Activated naive CD8-positive, alpha-beta T cell treated with anti-CD3 and anti-CD28 coated beads, Interleukin-2, amount 50 U/mL, for 16 hours (primary cell): ENCODE measurements at regions not wholly inside any gene's neighbourhood (a gene's known extent, or its start where the extent isn't known, plus 50 kb on each side); places are given as distances from the start of the nearest gene placed in this dataset.

Experiments used
- DNase-seq: peaks from one replicate; pipeline ENCODE4 v3.0.0-alpha.2; 2020; ENCODE audit warnings: low read depth, low spot score

DNA sequence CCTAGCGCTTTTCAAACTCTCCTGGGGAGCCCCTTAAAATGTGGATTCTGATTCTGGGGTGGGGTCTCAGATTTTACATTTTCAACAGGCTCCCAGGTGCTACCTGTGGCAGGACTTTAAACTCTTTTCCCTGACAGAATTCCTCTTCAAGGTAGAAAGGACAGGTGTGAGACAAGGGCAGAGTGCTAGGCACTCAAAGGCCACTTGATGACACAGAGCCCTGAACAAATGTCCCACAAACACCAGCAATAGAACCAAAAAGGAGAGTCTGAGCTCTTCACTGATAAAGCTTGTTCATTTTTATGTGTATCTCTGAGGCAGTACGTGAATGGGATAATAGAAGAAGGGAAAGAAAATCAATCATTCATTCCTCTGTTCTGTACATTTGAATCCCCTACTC lies 77.7 kb upstream of the PELI1 start:
- no peak for DNase-seq

DNA sequence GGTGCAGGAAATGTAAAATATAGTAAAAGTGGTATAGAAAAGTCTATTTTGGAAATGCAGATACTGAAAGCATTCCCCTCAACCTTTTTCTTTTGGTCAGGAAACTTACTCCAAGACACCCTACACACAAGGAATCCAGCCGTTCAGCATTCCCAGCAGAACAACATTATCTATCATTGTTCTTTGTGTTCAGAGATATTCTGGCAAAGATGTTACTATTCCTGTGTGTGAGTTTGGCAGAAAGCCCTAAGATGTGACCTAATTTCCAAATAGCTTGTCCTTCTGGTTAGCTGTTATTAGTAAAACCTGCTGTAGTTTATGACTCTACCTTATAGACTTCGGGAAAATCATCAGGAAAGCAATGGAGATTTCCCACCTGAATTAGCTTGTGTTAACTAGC lies 78.1 kb upstream of the PELI1 start:
- no peak for DNase-seq

DNA sequence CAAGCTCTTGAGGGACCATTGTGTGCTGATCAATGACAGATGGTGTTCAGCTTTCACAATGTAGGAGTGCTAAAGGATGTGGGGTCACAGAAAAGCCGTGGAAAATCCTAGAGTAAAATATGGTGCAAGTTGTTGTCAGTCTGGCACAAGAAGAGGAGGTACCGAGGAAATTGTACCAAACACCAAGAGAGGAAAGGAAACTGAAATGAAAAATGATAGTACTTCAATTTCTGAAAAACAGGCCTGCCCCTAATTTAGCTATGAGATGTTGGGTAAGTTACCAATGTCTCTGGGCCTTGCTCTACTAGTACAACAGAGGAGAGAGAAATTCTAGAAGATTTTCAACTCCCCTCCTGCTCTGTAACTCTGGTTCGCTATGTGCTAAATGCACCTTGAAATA lies 78.8 kb upstream of the PELI1 start:
- no peak for DNase-seq

DNA sequence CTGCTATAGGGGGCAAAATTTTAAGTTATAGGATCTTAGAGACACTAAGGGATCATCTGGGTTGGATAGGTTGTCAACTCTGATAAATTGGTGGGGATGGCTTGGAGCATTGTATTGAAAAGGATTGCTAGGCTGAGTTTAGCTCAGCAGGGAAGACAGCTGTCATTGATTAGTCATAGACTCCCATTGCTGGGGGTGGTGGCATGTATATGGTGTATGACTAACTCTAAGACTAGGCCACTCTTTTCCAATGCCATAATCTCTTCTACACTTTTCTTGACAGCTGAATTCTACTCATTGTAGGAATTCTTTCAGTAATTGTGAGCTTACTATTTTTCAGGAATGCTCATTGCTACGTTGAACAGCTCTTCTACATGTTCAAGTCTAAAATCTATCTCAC lies 81.3 kb upstream of the PELI1 start:
- no peak for DNase-seq

DNA sequence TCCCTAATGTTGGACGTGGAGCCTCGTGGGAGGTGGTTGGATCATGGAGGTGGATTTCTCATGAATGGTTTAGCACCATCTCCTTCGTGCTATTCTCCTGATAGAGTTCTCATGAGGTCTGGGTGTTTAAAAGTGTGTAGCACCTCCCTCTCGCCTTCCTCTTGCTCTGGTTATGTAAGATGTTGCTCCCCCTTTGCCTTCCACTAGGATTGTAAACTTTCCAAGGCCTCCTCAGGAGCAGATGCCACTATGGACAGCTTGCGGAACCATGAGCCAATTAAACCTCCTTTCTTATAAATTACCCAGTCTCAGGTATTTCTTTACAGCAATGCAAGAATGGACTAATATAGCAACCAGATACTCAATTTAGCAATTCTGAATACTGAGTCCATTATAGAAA lies 82.4 kb upstream of the PELI1 start:
- no peak for DNase-seq

DNA sequence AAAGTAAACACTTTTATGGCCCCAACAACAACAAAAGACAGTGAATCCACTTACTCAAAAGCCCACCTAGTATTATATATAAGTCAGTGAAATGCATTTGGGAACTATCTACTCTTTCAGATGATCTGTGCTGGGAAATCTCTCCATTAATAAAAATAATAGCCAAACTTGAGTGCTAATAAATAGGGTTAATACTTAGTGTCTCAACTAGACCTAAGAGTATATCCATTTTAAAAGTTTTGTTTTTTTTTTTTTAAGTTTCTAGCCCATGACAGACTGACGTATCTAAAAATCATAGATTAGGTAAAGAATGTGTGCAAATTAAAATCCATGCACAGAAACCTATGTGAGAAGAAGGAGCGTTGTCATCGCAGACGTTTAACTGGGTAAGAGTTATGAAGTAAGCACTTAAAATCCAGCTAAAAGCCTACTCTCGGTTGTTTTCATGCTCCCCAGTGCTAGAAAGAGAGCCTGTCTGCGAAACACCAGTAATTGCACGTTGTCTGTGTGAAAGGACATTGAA lies 83.4 kb upstream of the PELI1 start:
- DNase-seq: no peak

DNA sequence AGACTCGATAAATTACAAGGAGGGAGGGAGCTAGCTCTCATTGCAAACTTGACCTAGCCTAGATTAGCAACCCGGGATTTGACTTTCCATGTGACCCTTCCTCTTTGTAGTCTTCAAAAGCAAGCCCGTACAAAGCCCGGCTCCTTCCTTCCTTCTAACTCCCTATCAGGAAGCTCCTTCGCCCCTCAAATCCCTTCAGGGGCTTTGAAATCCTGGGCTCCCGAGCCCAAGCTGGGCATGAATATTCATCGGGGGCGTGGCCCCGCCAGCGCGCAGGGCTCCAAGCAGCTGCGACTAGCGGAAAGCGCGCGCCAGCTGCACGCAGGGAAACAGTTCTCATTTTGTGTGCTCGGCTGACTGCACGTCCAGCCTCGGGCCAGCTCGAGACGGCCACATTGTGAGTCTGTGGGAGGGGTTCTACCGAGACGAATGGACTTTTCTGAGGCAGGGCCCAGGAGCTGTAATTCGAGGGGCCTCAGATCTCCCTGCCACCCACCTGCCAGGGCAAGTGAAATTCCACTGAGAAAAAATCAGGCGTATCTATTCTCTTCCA lies 84.0 kb upstream of the PELI1 start:
- peak; percentile 14 for DNase-seq

DNA sequence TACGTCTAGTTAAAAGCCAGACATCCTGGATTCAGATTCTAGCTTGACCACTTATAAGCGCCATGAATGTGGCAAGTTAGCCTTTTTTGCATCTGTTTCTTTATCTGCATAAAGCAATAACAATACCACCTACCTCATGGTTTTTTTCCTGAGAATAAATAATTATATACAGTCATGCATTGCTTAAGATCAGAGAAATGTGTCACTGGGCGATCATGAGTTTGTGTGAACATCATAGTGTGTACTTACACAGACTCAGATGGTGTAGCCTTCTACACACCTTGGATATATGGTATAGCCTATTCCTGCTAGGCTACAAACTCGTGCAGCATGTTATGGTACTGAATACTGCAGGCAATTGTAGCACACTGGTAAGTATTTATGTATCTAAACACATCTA lies 84.7 kb upstream of the PELI1 start:
- no peak for DNase-seq

DNA sequence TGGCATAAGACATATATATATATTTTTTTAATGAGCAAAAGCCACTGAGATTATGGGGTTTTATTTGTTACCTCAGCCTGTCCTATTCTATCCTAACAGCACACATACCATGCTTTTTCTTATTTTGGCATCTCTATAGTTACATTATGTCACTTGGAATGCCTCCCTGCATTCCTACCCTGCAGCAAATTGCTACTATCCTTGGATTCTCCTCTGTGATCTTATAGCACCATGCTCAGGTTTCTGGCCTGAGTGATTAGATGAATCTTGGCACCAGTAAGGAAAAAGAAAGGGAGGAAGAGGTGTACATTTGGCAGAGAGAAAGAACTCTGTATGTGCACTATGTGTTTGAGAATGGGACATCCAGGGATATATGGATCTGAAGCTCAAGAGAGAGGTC lies 86.3 kb upstream of the PELI1 start:
- no peak for DNase-seq

DNA sequence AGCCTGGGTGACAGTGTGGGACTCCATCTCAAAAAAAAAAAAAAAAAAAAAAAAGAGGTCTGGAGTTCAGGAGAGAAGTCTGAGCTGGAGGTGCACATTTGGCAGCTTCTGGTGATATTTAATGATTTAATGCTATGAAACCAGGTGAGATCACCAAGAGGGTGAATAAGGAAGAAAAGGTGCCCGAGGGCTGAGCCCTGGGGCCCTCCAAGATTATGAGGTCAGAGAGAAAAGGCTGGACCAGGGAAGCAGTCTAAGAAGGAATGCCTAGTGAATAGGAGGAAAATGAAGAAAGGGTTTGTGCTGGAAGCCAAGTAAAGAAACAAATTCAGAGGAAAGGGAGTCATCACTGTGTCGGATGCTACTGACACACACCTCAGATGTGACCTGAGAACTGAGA lies 88.0 kb upstream of the PELI1 start:
- DNase-seq: no peak

DNA sequence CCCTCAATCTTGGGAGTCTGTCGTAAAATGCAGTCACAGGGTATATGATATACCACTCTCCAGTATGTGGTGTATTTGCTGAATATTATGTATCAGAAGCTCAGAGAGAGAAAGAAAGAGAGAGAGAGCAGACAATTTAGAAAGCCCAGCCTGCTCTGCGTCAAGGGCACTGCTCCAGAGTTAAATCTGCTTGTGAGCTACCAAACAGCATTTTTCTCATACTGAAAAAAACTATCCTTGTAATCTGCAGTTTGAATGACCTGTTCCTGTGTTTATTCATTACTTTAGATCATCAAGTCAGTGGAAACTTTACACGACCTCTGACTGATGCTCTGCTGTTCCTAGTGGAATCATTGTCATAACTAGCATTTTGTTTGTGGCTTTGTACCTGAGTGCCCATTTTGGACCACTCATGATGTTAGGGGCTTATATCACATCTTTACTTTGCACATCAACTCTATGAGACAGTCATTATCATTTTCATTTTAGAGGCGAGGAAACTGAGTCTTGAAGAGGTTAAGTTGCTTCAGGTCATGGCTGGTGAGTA lies 89.2 kb upstream of the PELI1 start:
- DNase-seq: no peak

DNA sequence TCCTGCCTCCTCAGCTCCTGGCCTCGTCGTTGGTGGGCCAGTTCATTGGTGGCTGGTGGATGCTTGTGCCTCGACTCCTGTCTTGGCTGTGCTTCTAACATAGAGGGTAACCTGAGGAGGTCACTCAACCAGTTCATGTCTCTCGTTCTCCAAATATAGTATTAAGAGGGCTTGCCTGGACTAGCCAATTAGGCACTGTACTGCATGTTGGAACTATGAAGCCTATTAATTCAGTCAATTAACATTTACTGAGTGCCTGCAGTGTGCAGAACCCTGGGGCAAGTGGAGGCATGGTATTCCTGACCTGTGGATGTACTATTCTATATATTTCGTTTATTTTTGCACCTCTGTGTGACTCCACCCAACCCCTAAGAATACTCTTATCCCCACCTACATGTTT lies 89.9 kb upstream of the PELI1 start:
- DNase-seq: no peak

DNA sequence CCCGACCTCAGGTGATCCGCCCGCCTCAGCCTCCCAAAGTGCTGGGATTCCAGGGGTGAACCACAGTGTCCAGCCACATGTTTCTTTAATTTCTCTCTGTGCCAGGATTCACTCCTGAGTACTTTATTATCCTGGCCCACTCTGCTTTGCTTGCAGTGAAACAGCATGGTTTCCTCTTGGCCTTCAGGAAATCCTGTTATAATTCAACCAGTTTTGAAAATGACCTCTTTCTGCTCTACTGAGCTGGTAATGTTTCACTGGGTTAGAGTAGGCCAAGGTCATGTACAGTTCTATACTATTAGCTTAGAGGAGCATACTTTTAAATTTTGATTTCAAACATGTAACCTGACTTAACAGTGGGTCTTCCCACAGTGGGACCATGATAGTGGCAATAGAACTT lies 90.6 kb upstream of the PELI1 start:
- no peak for DNase-seq

DNA sequence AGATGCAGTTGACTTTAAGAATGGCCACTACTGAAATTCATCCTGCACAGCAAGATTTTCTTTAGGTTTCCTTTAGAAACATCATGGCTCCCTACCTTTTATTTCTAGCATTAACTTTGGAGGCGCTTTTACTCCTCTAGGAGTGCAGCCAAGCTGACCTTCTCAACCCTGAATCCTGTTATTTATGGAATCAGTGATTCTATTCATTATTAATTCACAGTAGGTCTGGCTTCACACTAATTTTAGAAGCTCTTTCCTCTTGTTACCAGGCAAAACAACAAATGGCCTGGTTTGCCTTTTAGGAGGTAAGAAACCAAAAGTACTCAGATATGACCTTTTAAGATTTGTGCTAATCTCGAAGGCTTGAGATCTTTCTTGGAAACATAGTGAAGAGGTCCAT lies 93.0 kb upstream of the PELI1 start:
- no peak for DNase-seq

DNA sequence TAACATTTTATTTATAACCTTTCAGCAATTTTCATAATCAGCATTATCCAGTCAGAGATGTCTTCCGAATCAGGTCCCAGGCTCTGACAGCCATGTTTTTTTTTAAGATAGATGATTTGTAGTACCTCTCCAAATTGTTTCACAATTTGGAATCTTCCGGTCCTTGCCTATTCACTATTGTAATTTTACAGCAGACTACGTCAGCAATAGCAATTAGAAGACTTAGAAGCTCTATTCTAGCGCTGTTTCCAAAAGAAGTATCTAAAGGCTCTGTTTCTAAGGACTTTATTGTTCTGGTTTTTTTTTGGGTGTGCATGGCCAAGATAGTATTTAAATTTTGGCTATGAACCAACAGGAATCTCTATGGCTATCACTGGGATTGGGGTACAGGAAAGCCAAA lies 94.6 kb upstream of the PELI1 start:
- DNase-seq: no peak

DNA sequence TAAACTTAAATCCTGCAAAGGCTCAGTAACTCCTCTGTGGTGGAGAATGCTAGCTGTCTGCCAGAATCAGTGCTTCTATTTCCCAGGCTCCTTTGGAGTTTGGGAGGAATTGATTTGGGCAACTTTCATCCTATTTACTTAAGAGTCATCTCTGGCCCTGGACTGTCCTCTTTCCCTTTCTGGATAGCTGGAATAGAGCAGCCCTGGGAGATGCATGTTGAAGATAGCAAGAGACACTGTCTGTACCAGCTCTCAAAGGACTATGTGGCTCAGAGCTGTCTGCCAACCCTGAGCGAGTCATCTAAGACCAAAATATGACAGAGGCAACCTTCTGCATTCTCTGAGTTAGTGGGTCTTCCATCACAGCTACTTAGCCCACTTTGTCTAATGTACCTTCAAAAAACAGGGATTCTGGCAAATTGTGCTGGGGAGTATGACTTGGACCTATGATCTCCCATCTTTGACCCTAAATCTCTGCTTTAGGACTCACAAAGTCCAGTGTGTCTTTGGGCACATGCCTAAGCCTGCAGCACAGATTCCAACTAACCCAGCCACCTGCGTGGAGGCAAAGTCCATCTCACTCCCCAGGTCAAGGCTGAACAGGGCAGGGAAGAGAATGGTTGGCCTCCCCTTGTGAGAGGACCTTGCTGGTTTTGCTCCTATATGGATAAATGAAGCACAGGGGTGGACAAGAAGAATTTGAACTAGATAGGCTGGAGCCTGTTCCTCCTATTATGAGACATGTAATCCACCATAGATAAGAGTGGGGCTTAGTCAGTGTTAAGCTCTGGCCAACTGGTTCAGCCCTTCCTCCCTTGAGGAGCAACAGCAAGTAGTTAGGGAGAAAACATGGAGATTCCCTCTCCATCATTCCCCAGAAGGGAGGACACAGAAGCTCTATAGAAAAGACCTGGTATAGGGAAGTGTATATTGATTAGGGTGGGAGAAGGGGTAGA lies 99.1 kb upstream of the PELI1 start:
- DNase-seq: no peak

DNA sequence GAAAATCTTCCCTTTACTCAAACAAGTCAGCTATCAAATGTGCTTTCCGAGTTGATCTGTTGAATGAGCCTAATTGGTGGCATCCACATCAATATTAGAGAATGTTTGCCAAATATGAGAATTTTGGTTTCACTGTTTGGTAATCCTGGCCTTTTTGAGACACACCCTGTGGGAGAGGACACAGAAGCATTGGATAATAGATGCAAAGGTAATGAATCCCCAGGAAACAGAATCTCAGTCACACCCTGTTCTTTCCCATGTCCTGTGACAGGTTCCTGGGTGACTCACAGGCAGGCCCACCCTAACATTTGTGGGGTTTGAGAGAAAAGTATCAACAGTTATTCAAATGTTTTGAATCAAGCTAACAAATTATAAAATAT lies 99.8 kb upstream of the PELI1 start:
- DNase-seq: no peak

DNA sequence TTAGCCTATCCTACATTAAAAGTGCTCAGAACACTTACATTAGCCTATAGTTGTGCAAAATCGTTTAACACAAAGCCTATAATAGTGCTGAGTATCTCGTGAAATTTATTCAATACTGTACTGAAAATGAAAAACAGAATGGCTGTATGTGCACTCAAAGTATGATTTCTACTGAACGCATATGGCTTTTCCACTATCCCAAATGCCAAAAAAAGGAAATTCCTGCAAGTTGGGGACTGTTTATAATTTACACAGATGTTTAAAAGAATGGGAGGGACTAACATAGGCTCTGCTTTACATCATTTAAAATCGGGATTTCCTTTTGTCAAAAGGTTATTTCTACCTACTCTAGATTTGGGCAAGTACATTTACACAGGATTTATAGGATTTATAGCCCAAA lies 101.4 kb upstream of the PELI1 start:
- DNase-seq: no peak

DNA sequence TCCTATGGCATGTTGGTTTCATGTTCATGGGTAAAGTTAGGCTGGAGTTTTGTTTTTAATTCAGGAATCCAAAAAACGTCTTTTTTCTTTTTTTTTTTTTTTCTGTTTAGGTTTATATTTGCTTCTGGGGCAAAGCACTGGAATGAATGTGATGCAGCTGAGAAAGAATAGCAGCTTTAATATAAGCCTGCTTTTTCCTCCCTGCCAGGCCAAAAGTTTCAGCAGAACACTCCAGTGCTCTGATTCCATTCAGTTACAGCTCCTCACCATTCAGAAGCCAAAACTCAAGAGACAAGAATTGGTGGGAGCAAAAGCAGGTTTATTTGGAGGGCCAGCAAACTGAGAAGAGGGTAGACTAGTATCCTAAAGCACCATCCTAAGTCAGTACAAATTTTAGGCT lies 102.7 kb upstream of the PELI1 start:
- DNase-seq: no peak

DNA sequence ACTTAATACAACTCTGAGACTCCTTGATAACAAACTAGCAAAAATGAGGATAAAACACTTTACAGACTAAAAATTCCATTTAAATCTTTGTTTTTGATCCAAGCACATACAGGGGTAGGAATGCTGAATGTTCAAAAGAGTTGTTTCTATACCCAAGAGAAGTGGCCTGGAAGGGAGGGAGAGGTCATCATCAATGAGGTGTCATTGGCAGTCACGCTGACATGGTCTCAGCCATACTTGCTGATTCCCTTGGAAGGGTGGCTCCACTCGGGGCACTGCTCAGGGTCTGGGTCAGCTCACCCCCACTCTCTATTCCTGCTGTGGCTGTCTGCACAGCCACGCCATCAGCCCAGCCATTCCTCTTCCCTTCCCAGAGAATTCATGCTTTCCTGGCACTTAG lies 105.2 kb upstream of the PELI1 start:
- DNase-seq: no peak

DNA sequence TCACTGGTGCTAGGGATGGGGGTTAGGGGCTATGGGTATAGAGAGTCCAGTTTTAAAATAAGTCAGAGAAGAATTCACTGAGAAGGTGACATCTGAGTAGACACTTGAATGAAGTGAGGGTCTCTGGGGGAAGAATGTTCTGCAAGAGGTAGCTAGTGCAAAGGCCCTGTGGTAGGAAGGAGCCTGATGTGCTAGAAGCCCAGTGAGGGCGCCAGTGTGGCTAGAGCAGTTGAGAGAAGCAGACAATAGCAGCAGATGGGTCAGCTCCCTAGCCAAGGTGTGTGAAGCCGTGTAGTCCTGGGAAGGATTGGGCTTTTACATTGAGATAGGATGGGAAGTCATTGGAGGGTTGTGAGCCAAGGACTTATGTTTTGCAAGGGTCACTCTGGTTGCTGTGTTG lies 105.8 kb upstream of the PELI1 start:
- DNase-seq: no peak

DNA sequence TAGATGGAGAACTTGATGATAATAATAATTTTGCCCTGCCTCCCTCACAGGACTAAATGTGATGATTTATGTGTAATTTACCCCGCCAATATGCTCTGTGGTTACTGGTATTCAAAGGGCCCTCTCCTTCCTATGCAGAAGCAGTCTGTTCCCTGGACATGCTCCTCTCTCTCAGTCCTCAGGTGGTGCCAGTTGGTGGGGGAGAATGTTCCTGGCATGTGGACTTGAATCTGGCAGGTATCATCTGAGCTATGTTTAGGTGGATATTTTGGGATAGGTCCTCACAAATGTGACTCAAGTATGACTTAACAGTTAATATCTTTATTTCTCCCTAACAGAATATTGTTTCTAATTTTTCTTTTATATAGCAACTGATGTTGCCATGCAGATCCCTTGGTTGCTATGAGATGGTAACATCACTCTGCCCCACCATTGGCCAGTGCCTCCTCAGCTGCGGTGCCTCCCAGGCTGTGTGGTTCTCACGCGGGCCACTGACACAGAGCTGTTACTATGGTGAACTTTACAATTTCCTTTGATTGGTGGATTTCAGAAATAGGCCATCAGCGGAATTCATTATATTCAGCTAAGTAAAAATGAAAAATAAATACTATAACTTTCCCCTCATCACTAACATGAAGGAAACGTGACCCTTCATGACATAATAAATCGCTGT lies 106.7 kb upstream of the PELI1 start:
- no peak for DNase-seq
